HG03442 (cell line): ENCODE measurements at regions not wholly inside any gene's neighbourhood (a gene's known extent, or its start where the extent isn't known, plus 50 kb on each side); places are given as distances from the start of the nearest gene placed in this dataset.
"Not testable (repeated sequence)": the region's sequence is repeated elsewhere in the genome, so short reads cannot be mapped to it uniquely, and the experiment has no call there.

Experiments used
- ATAC-seq: cut with Tn5 transposase; IDR thresholded peaks from one replicate; pipeline ENCODE4 v1.9.1; 2021; ENCODE audit warnings: mild to moderate bottlenecking, moderate library complexity; ENCODE audit not compliant: unreplicated experiment

DNA sequence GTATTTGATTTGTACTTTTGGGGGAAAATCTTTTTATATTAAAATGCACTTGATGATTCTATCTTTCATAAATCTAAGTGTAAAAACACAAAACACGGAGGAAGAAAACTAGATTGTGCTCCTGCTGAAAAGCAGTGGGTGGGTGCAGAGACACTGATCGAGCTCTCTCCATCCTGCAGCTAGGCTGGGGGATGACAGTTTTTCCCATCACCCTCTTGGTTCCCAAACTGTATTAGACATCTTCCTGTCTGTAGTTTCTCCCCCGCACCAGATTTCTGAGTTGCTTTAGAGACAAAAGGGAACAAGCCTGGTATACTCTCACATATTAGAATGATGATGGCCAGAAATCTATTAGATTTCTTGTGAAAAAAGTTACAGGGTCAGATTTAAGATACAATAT lies 99.6 kb downstream of the FAM114A2 start:
- ATAC-seq, result no peak

GRCh38 chr5:153938191-153938842 lies 100.4 kb downstream of the FAM114A2 start:
- no peak for ATAC-seq

- no peak for ATAC-seq
Observed at GRCh38 chr5:153937661-153938060, 101.0 kb downstream of the FAM114A2 start.

DNA sequence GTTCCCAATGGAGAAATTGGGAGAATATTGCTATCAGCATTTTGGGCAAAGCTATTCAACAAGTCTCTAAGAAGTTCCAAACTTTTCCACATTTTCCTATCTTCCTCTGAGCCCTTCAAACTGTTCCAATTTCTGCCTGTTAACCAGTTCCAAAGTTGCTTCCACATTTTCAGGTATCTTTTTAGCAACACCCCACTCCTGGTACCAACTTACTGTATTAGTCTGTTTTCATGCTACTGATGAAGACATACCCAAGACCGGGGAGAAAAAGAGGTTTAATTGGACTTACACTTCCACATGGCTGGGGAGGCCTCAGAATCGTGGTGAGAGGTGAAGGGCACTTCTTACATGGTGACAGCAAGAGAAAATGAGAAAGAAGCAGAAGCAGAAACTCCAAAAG lies 103.6 kb downstream of the FAM114A2 start:
- not testable (repeated sequence) for ATAC-seq

DNA sequence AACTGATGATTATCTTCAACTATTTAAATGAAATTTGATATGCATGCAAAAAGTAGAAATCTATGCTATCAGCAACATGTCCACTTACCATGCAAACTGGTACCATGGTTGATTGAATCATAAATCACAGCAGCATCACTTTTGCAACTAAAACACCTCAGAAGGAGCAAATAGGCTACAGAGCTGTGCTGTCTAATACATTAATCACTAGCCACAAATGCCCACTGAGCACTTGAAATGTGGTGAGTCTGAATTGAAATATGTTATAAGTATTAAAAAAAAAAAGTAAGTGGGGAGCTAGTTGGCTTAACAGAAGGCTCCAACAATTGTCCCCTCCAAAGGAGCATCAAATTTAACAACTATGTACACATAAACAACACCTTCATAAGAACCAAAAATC lies 112.5 kb downstream of the FAM114A2 start:
- no peak for ATAC-seq

DNA sequence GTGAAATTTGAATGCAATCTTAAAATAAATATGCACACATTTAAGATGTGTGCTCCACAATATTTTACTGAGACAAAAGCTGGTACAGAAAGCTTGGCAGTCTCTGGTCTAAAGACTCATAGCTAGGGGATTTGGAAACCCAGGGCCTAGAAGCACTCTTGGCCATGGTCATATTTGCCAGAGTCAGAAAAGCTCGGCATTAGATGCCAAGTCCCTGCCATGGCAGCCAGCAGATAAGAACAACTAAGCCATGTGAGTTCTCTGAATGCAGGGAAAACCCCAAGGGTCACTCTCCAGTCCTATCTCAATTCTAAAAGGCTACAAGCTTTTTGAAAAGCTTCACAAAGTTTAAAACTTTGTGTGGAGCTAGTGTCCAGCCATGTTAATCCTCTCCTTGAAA lies 119.5 kb downstream of the FAM114A2 start:
- ATAC-seq, result no peak

DNA sequence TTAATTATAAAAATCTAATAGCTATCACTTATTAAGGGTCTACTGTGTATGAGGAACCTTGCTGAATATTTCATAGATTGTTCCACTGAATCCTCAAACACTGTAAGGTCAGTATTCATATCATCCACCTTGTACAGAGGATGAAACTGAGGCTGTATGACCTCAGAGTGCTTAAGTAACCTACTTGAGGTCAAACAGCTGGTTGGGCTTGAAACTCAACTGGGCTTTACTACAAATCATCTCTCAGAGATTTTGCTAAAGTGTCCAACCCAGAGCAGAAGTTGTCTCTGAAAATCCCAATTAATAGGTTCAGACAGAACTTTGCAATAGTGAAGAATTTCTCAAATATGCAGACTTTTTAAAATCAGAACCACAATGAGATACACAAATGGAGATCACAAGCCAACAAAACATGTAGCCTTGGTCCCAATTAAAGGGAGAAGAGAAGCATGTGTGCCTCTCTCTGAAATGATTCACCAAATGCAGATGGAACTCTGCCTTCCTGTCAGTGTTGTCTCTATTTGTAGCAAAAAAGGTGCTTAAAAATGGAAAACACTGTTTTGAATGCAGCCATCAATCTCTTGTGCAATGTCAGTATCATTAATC lies 131.4 kb downstream of the FAM114A2 start:
- ATAC-seq, result no peak

DNA sequence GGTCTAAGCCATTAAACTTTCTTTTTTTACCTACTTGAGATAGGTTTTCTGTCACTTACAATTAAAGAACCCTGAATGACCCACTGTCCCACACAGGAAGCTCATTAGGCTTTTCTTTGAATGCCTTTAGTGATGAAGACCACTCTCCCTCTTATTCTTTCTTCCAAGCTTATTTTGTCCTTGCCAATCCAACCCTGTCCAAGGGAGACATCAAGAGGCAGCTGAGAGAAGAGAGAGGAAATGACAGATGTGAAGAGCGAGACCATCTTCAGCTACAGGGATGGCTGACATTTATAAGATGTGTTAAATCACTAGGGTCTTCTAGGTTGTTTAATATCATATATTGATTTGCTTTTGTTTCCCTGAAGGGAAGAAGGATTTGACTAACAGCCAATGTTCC lies 133.5 kb downstream of the FAM114A2 start:
- no peak for ATAC-seq

DNA sequence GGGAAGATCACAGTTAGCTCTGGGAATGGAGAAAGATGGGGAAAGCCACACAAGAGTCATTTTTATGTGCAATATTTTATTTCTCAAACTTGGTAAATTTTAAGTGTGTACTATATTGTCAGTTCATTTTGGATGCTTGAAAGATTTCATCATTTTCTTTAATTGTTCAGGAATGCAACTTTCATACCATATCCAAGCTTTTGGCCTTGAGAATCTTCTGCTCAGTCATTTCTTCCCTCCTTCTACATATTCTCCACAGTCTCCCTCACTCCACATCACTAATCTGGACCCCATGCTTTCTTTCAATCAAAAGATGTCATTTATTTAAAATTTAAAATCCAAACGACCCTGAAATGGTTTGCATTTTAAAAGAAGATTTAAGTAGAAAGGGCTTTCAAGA lies 135.4 kb downstream of the FAM114A2 start:
- no peak for ATAC-seq

DNA sequence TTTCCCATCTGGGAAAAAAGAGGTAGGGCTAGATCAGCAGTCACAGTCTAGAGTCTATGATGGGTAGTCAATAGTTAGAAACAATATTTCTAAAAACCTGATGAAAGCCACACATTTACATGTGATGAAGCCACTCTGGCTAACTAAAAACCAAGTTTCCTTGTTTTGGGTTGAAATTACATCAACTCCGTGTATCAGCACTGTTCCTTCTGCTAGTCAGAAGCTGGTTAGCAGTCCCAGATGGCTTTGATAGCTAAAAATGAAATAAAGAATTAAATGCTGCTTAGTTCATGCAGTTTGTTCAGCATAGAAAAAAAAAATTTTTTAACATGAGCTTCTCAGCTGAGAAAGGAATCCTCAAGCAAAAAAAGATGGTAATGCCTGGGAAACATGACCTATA lies 136.7 kb downstream of the FAM114A2 start:
- ATAC-seq, result no peak

GRCh38 chr5:153901449-153901848 lies 137.3 kb downstream of the FAM114A2 start:
- no peak for ATAC-seq

DNA sequence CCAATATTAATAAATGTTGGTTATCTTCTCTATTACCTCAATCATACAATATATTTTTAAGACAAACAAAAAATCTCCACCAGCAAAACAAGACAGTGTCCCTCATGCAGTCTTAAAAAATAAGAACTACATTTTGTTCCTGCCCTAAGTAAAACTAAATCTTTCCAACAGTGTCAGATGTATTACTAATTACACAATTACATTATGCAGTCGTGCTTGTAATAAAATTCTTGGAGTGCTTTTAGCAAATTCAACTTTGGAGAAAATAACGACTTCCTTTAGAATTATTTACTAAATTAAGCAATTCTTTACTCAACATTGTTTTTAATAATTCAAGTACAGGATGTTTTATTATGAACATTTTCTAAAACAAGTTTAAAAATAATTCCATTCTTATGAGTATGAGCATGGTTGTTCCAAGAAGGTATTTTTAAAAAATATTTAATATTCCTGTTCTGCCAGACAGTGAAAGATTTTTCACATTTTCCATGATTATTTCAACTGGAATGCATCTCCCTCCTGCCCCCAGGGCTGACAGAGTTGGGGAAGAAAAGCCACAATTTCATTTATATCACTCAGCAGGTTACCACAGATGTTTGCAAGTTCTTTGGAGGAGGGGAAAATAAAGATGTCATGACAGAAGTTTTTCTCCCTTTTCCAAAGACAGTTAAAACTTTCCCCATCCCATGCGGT lies 137.9 kb downstream of the FAM114A2 start:
- ATAC-seq, result no peak

DNA sequence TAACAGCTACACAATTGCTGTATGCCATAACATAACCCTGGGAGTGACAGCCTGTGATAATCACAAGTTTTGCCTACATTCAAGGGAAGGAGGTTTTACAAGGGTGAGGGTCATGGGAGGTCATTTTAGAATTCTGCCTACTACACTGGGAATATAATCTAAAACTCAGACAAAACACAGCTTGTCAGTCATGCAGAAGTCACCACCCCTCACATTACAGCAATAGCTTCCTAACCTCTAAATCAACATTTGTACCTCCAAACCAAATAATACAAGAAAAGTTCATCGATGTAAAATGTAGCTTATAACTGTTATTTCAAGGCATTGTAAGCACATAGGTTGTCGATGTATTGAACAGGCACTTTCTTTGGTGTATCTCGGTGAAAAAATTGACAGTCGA lies 139.0 kb downstream of the FAM114A2 start:
- no peak for ATAC-seq

DNA sequence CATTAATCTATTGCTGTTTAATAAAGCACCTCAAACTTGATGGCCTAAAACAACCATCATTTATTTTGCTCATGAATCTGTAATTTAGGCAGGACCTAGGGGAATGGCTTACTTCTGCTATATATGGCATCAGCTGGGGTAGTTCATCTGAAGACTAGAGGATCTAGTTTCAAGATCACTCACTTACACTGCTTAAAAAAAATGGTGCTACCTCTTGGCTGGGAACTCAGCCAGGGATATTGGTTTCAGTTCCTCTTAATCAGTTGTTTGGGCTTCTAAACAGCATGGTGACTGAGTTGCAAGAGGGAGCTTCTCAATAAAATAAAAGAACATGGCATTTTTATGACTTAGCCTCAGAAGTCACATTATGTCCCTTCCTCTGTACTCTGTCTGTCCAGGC lies 142.0 kb downstream of the FAM114A2 start:
- peak; percentile 99 for ATAC-seq

DNA sequence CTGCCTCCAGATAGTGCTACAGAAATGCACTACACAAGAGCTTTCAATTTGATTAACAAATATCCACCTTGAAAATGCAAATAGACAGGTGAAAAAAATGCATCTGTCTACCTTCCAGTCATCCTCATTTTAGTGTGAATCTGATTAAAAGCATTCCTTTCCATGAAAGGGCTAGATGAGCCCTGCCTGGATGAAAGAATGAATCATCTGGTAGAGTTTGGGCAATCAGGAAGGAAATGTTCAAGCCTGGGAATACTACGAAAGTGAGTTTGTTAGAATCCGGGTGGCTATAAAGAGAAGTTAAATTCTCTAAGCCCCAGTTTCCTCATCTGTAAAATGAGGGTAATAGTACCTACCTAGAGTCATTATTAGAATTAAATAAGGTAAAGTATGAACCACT lies 142.6 kb downstream of the FAM114A2 start:
- no peak for ATAC-seq

DNA sequence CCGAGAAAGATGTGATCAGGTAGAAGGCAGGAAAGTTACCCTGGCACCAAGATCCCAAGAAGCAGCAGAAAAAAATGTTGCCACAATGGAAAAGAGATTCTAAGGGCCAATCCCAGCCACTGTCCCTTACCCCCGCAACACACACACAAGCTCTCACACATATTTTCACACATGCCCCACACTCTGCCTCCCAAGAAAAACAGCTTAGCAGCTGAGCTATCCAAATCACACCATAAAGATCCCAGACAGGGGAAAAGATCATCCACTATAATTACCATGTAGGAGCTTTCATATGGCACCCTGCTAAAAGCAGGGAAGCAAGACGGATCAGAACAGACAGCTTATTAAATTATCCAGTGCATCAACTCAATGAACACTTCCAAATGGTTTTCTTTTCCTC lies 143.4 kb downstream of the FAM114A2 start:
- ATAC-seq, result no peak

DNA sequence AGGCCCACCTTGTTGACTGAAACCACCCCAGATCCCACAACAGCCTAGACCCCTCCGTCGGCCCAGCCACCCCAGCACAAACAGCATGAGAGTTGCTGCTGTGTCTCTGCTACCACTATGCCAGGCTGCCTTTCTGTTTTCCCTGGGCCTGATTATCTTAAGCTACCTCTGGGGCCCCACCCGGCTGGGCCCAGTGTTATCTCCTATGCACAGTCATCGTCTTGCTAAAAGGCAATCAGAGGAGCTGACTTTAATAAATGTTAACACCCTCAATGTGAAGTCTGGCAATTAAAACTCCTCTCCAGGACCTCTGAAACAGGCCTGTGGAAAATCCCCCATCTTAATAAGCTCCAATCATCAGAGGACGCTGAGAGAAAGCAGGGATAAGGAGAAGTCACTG lies 144.9 kb downstream of the FAM114A2 start:
- ATAC-seq, result no peak

- peak; percentile 49 for ATAC-seq
Observed at GRCh38 chr5:153891394-153891793, 147.3 kb downstream of the FAM114A2 start.

GRCh38 chr5:153888781-153889180 lies 149.9 kb downstream of the FAM114A2 start:
- ATAC-seq, result no peak

- no peak for ATAC-seq
Observed at GRCh38 chr5:153885141-153885540, 153.6 kb downstream of the FAM114A2 start.

GRCh38 chr5:153884612-153884957 lies 154.1 kb downstream of the FAM114A2 start:
- ATAC-seq, result no peak

- no peak for ATAC-seq
Observed at GRCh38 chr5:153883854-153884611, 154.7 kb downstream of the FAM114A2 start.
